Stimulated activated CD4-positive, alpha-beta T cell treated with anti-CD3 and anti-CD28 coated beads, Interleukin-4, amount 100 ng/mL, for 48 hours (primary cell): ENCODE measurements at regions not wholly inside any gene's neighbourhood (a gene's known extent, or its start where the extent isn't known, plus 50 kb on each side); places are given as distances from the start of the nearest gene placed in this dataset.

Experiments used
- DNase-seq, 2 donors: peaks; one replicate each; pipeline ENCODE4 v3.0.0-alpha.2; 2020; ENCODE audit warnings: low read depth in 2 of 2

- no peak for DNase-seq
Observed at GRCh38 chr9:71589612-71590011, 178.7 kb downstream of the CEMIP2 start.

GRCh38 chr9:71587576-71588362 lies 180.5 kb downstream of the CEMIP2 start:
- peak in 1 of 2 donors; percentile 2 for DNase-seq

GRCh38 chr9:71583792-71584191 lies 184.5 kb downstream of the CEMIP2 start:
- DNase-seq = no peak

- no peak for DNase-seq
Observed at GRCh38 chr9:71582347-71582746, 186.0 kb downstream of the CEMIP2 start.

GRCh38 chr9:71581101-71581500 lies 187.2 kb downstream of the CEMIP2 start:
- DNase-seq = no peak

- no peak for DNase-seq
Observed at GRCh38 chr9:71571186-71571585, 197.1 kb downstream of the CEMIP2 start.

- DNase-seq = no peak
Observed at GRCh38 chr9:71567890-71568289, 200.4 kb downstream of the CEMIP2 start.

GRCh38 chr9:71562140-71562539 lies 206.2 kb downstream of the CEMIP2 start:
- no peak for DNase-seq

- no peak for DNase-seq
Observed at GRCh38 chr9:71557310-71557709, 211.0 kb downstream of the CEMIP2 start.

GRCh38 chr9:71552480-71552879 lies 215.8 kb downstream of the CEMIP2 start:
- no peak for DNase-seq

GRCh38 chr9:71549023-71549422 lies 219.3 kb downstream of the CEMIP2 start:
- no peak for DNase-seq

- no peak for DNase-seq
Observed at GRCh38 chr9:71544464-71544863, 223.8 kb downstream of the CEMIP2 start.

GRCh38 chr9:71541436-71541835 lies 226.9 kb downstream of the CEMIP2 start:
- DNase-seq = no peak

GRCh38 chr9:71524996-71525580 lies 243.2 kb downstream of the CEMIP2 start:
- DNase-seq = no peak

GRCh38 chr9:71524516-71524915 lies 243.8 kb downstream of the CEMIP2 start:
- no peak for DNase-seq

- DNase-seq = no peak
Observed at GRCh38 chr9:71521132-71521531, 247.2 kb downstream of the CEMIP2 start.

GRCh38 chr9:71519098-71519696 lies 249.1 kb downstream of the CEMIP2 start:
- DNase-seq = no peak

GRCh38 chr9:71518045-71518827 lies 250.1 kb downstream of the CEMIP2 start:
- DNase-seq = no peak

- no peak for DNase-seq
Observed at GRCh38 chr9:71515626-71516025, 252.7 kb downstream of the CEMIP2 start.

GRCh38 chr9:71515107-71515506 lies 253.2 kb downstream of the CEMIP2 start:
- DNase-seq = no peak

- DNase-seq = no peak
Observed at GRCh38 chr9:71514344-71514975, 253.9 kb downstream of the CEMIP2 start.

- DNase-seq = no peak
Observed at GRCh38 chr9:71509054-71509453, 259.3 kb downstream of the CEMIP2 start.
